Mesenchymal stem cell (in vitro differentiated cells and primary cell): ENCODE measurements at regions not wholly inside any gene's neighbourhood (a gene's known extent, or its start where the extent isn't known, plus 50 kb on each side); places are given as distances from the start of the nearest gene placed in this dataset.

ENCODE experiments used
- DNase-seq: peaks from one replicate; pipeline ENCODE4 v3.0.0-alpha.2; 2013
- H2AFZ ChIP-seq: one replicate; pipeline ENCODE4 v1.6.1; 2013; ENCODE audit warnings: low read depth, mild to moderate bottlenecking, control low read depth, inconsistent platforms, low read length, moderate library complexity
- H2AK5ac ChIP-seq: 2 replicates; pipeline ENCODE4 v1.6.1; 2013; ENCODE audit warnings: low read length, moderate library complexity, mild to moderate bottlenecking, inconsistent platforms; ENCODE audit not compliant: severe bottlenecking
- H2BK120ac ChIP-seq: one replicate; pipeline ENCODE4 v1.6.1; 2013; ENCODE audit warnings: low read depth, mild to moderate bottlenecking, inconsistent platforms, low read length, moderate library complexity
- H2BK12ac ChIP-seq, 2 experiments: one replicate each; pipeline ENCODE4 v1.6.1; 2013; ENCODE audit warnings: inconsistent platforms in 2 of 2, low read length in 2 of 2, mild to moderate bottlenecking in 2 of 2, moderate library complexity in 2 of 2, control low read depth in 1 of 2
- H2BK15ac ChIP-seq: one replicate; pipeline ENCODE4 v1.6.1; 2013; ENCODE audit warnings: mild to moderate bottlenecking, low read depth, inconsistent platforms; ENCODE audit not compliant: poor library complexity, severe bottlenecking
- H2BK5ac ChIP-seq: 2 replicates; pipeline ENCODE4 v1.6.1; 2013; ENCODE audit warnings: low read depth, mild to moderate bottlenecking, low read length, control low read depth, inconsistent platforms; ENCODE audit not compliant: poor library complexity, severe bottlenecking
- H3K14ac ChIP-seq, 2 experiments: one replicate each; pipeline ENCODE4 v1.6.1; 2013; ENCODE audit warnings: inconsistent platforms in 2 of 2, low read length in 2 of 2, control low read depth in 1 of 2, mild to moderate bottlenecking in 1 of 2, moderate library complexity in 1 of 2
- H3K18ac ChIP-seq, 2 experiments: one replicate each; pipeline ENCODE4 v1.6.1; 2013; ENCODE audit warnings: inconsistent platforms in 2 of 2, low read length in 2 of 2, control low read depth in 1 of 2, low read depth in 1 of 2, mild to moderate bottlenecking in 1 of 2
- H3K23ac ChIP-seq, 2 experiments: one replicate each; pipeline ENCODE4 v1.6.1; 2013; ENCODE audit warnings: inconsistent platforms in 2 of 2, low read length in 2 of 2, mild to moderate bottlenecking in 2 of 2, moderate library complexity in 2 of 2, control low read depth in 1 of 2
- H3K27ac ChIP-seq: 2 replicates; pipeline ENCODE4 v1.5.1; 2013; ENCODE audit warnings: mild to moderate bottlenecking, moderate library complexity, low read length, control low read depth, inconsistent platforms; ENCODE audit not compliant: poor library complexity, severe bottlenecking
- H3K27me3 ChIP-seq, 2 experiments: 2 replicates each; pipeline versions ENCODE4 v1.6.1 to v1.7.0; 2013; ENCODE audit warnings: low read length in 2 of 2, mild to moderate bottlenecking in 2 of 2, moderate library complexity in 2 of 2, control low read depth in 1 of 2, inconsistent platforms in 1 of 2; ENCODE audit not compliant: control insufficient read depth in 1 of 2, insufficient read depth in 1 of 2
- H3K36me3 ChIP-seq, 2 experiments: 2 replicates each; pipeline versions ENCODE4 v1.6.1 to v1.7.0; 2013; ENCODE audit warnings: low read length in 2 of 2, control low read depth in 1 of 2, inconsistent platforms in 1 of 2, low read depth in 1 of 2, mild to moderate bottlenecking in 1 of 2; ENCODE audit not compliant: insufficient read depth in 2 of 2, control insufficient read depth in 1 of 2
- H3K4ac ChIP-seq, 2 experiments: one replicate each; pipeline ENCODE4 v1.6.1; 2013; ENCODE audit warnings: inconsistent platforms in 2 of 2, low read length in 2 of 2, mild to moderate bottlenecking in 2 of 2, moderate library complexity in 2 of 2, control low read depth in 1 of 2, low read depth in 1 of 2
- H3K4me1 ChIP-seq: 2 replicates; pipeline ENCODE4 v1.6.1; 2013; ENCODE audit warnings: low read depth, low read length, control low read depth; ENCODE audit not compliant: control insufficient read depth, insufficient read depth
- H3K4me2 ChIP-seq: 2 replicates; pipeline ENCODE4 v1.6.1; 2013; ENCODE audit warnings: low read length, mild to moderate bottlenecking, inconsistent platforms; ENCODE audit not compliant: poor library complexity, severe bottlenecking
- H3K4me3 ChIP-seq, 2 experiments: 2 replicates each; pipeline versions ENCODE4 v1.5.1 to v1.7.0; 2013; ENCODE audit warnings: low read length in 2 of 2, mild to moderate bottlenecking in 2 of 2, control low read depth in 1 of 2, low read depth in 1 of 2; ENCODE audit not compliant: insufficient read depth in 1 of 2
- H3K79me1 ChIP-seq: replicated peaks from 2 replicates; pipeline ENCODE4 v1.6.1; 2013; ENCODE audit warnings: mild to moderate bottlenecking, control low read depth, low read length, inconsistent platforms; ENCODE audit not compliant: poor library complexity, severe bottlenecking
- H3K9ac ChIP-seq: 2 replicates; pipeline ENCODE4 v1.7.0; 2013; ENCODE audit warnings: mild to moderate bottlenecking, low read length, moderate library complexity
- H3K9me3 ChIP-seq: 2 replicates; pipeline ENCODE4 v1.7.0; 2013; ENCODE audit warnings: mild to moderate bottlenecking, low read length; ENCODE audit not compliant: control insufficient read depth
- H4K8ac ChIP-seq: one replicate; pipeline ENCODE4 v1.6.1; 2013; ENCODE audit warnings: inconsistent platforms, mild to moderate bottlenecking, low read length, moderate library complexity
- H4K91ac ChIP-seq: one replicate; pipeline ENCODE4 v1.6.1; 2013; ENCODE audit warnings: mild to moderate bottlenecking, low read length, inconsistent platforms
- WGBS: methylation state at CpG from one replicate; pipeline ENCODE4 v1.1.7; 2013; ENCODE audit warnings: mixed read lengths; 5-methylcytosine and 5-hydroxymethylcytosine counted together

GRCh38 chr9:124102363-124102762 lies 90.8 kb downstream of the LHX2 start:
- no peak overlapping the region for H2AFZ ChIP-seq
- H3K79me1 ChIP-seq: no peaks in the 10 kb centered on the region
- H4K8ac ChIP-seq: no peak overlapping the region
- 55% methylated on average over 3 of the region's 3 CpGs for WGBS
- no peaks in the 10 kb centered on the region for H3K9me3 ChIP-seq
- no peak overlapping the region for H2BK12ac ChIP-seq
- H4K91ac ChIP-seq: no peak overlapping the region
- H2BK5ac ChIP-seq: no peak overlapping the region
- DNase-seq: no peak
- no peak overlapping the region for H2BK120ac ChIP-seq
- H3K4me3 ChIP-seq: no peak overlapping the region
- no peak overlapping the region for H3K18ac ChIP-seq
- no peak overlapping the region for H2AK5ac ChIP-seq
- H3K27ac ChIP-seq: no peak overlapping the region
- no peak overlapping the region for H3K23ac ChIP-seq
- H3K4ac ChIP-seq: no peak overlapping the region
- H3K4me2 ChIP-seq: no peak overlapping the region
- no peak overlapping the region for H2BK15ac ChIP-seq
- H3K9ac ChIP-seq: no peak overlapping the region
- H3K14ac ChIP-seq: no peak overlapping the region
- H3K27me3 ChIP-seq: peaks cover 34 to 70% of the 10 kb centered on the region in 2 experiments
- H3K4me1 ChIP-seq: peaks cover 3% of the 10 kb centered on the region
- no peaks in the 10 kb centered on the region for H3K36me3 ChIP-seq

- H3K36me3 ChIP-seq: no peaks in the 10 kb centered on the region
- DNase-seq: no peak
- no peak overlapping the region for H2AFZ ChIP-seq
- H2BK15ac ChIP-seq: no peak overlapping the region
- no peak overlapping the region for H3K4me2 ChIP-seq
- H3K79me1 ChIP-seq: no peaks in the 10 kb centered on the region
- no peak overlapping the region for H2BK120ac ChIP-seq
- H3K4me3 ChIP-seq: no peak overlapping the region
- H3K14ac ChIP-seq: no peak overlapping the region
- no peak overlapping the region for H2BK5ac ChIP-seq
- no peak overlapping the region for H3K27ac ChIP-seq
- H3K9ac ChIP-seq: no peak overlapping the region
- no peak overlapping the region for H3K23ac ChIP-seq
- no peak overlapping the region for H2AK5ac ChIP-seq
- 84% methylated on average over 3 of the region's 3 CpGs for WGBS
- H2BK12ac ChIP-seq: no peak overlapping the region
- H3K4me1 ChIP-seq: peaks cover 3% of the 10 kb centered on the region
- H3K27me3 ChIP-seq: peaks cover 28 to 65% of the 10 kb centered on the region in 2 experiments
- H4K8ac ChIP-seq: no peak overlapping the region
- H3K4ac ChIP-seq: no peak overlapping the region
- peaks cover 5% of the 10 kb centered on the region for H3K9me3 ChIP-seq
- no peak overlapping the region for H3K18ac ChIP-seq
- no peak overlapping the region for H4K91ac ChIP-seq
Measured at GRCh38 chr9:124105266-124105665, 93.7 kb downstream of the LHX2 start.

DNA sequence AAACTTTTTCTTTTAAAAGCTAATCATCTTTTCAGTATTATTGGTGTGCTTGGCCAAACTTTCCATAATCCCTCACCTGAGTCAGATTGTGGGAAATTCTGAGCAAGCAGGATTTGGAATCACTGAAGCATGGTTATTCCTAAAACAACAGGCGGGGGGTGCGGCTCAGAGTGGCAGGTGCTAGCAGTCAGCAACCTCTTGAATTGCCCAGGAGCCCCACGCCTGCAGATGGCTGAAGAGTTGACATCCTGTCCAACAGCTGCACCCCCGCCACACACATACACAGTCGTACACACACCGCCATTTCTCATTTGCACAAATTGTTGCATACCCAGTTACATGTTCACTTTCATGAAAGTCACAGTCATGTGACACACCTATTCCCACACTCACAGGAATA lies 96.6 kb downstream of the LHX2 start:
- Histone ChIP-seq H3K9me3 (peaks cover 5% of the 10 kb centered on the region), H4K91ac (no peak overlapping the region), H3K9ac (no peak overlapping the region), H2AK5ac (no peak overlapping the region), H3K14ac (no peak overlapping the region), H3K36me3 (no peaks in the 10 kb centered on the region), H3K27ac (no peak overlapping the region), H3K4me1 (no peaks in the 10 kb centered on the region), H2BK120ac (no peak overlapping the region), H2AFZ (no peak overlapping the region), H2BK12ac (no peak overlapping the region), H3K27me3 (peaks cover 13 to 51% of the 10 kb centered on the region in 2 experiments), H3K4ac (no peak overlapping the region), H3K4me2 (no peak overlapping the region), H3K4me3 (no peak overlapping the region), H3K23ac (no peak overlapping the region), H3K18ac (no peak overlapping the region), H3K79me1 (no peaks in the 10 kb centered on the region), H4K8ac (no peak overlapping the region), H2BK5ac (no peak overlapping the region), H2BK15ac (no peak overlapping the region)
- 83% methylated on average over 6 of the region's 6 CpGs for WGBS
- DNase-seq: no peak

GRCh38 chr9:124110307-124110915 lies 98.8 kb downstream of the LHX2 start:
- no peak overlapping the region for H4K8ac ChIP-seq
- no peak overlapping the region for H4K91ac ChIP-seq
- WGBS: 14% methylated on average over 12 of the region's 16 CpGs
- H3K9me3 ChIP-seq: peaks cover 5% of the 10 kb centered on the region
- H3K4me2 ChIP-seq: no peak overlapping the region
- H3K27ac ChIP-seq: no peak overlapping the region
- H3K4me1 ChIP-seq: no peaks in the 10 kb centered on the region
- H2AK5ac ChIP-seq: no peak overlapping the region
- H2BK5ac ChIP-seq: no peak overlapping the region
- no peaks in the 10 kb centered on the region for H3K79me1 ChIP-seq
- H2AFZ ChIP-seq: no peak overlapping the region
- H3K9ac ChIP-seq: no peak overlapping the region
- no peak overlapping the region for H3K4me3 ChIP-seq
- no peak overlapping the region for H3K23ac ChIP-seq
- peaks cover 19 to 64% of the 10 kb centered on the region in 2 experiments for H3K27me3 ChIP-seq
- no peak overlapping the region for H3K18ac ChIP-seq
- no peaks in the 10 kb centered on the region for H3K36me3 ChIP-seq
- DNase-seq: peak; percentile 64
- H3K4ac ChIP-seq: no peak overlapping the region
- H2BK15ac ChIP-seq: no peak overlapping the region
- H3K14ac ChIP-seq: no peak overlapping the region
- H2BK12ac ChIP-seq: no peak overlapping the region
- H2BK120ac ChIP-seq: no peak overlapping the region
